ENCODE measurements at regions not wholly inside any gene's neighbourhood (a gene's known extent, or its start where the extent isn't known, plus 50 kb on each side); places are given as distances from the start of the nearest gene placed in this dataset.

DNA sequence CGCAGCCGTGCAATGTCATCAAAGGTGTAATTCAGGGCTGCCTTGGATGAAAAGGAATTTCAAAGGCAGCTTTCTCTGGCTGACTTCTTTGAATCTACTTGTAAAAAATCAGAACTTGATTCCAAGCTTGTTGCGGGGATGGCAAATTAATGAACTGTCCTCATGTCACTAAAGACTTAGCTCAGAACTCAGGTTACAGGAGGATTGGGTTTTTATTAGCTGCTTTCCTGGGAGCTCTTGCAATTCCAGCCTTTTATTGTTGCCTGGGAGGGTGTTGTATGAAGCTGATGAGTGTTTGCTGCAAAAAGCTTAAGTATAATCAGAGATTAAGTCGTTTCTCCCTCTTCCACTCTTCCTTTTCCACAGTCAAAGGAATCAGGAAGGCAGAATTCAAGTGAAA lies 113.0 kb upstream of the CDH4 start:
- H2AFZ ChIP-seq (ENCODE audit: low read length): no peak overlapping the region
- H3K4me1 ChIP-seq (ENCODE audit: insufficient read depth, low read length, poor library complexity, severe bottlenecking): no peaks in the 10 kb centered on the region
- H4K20me1 ChIP-seq (ENCODE audit: insufficient read depth, low read length): no peaks in the 10 kb centered on the region
- CTCF ChIA-PET (ENCODE audit: unreplicated experiment): no interaction called here
- intact Hi-C loops (cut with micrococcal nuclease; ENCODE audit: unreplicated experiment): no loop called here
- no peak overlapping the region for H3K27ac ChIP-seq (ENCODE audit: low read depth, low read length, poor library complexity, severe bottlenecking)
- no peaks in the 10 kb centered on the region for H3K9me3 ChIP-seq (ENCODE audit: low read length)
- no TSS peak for BruUV-seq (replicated peaks)
- TF ChIP-seq, protein P1, sequence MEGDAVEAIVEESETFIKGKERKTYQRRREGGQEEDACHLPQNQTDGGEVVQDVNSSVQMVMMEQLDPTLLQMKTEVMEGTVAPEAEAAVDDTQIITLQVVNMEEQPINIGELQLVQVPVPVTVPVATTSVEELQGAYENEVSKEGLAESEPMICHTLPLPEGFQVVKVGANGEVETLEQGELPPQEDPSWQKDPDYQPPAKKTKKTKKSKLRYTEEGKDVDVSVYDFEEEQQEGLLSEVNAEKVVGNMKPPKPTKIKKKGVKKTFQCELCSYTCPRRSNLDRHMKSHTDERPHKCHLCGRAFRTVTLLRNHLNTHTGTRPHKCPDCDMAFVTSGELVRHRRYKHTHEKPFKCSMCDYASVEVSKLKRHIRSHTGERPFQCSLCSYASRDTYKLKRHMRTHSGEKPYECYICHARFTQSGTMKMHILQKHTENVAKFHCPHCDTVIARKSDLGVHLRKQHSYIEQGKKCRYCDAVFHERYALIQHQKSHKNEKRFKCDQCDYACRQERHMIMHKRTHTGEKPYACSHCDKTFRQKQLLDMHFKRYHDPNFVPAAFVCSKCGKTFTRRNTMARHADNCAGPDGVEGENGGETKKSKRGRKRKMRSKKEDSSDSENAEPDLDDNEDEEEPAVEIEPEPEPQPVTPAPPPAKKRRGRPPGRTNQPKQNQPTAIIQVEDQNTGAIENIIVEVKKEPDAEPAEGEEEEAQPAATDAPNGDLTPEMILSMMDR (conservative IDR thresholded peaks at IDR 0.05; ENCODE audit: low read length): no peak
- TF ChIP-seq EZH2phosphoT487 (IDR thresholded peaks at IDR 0.05; ENCODE audit: borderline replicate concordance, low read depth, low read length): no peak
- no peak for DNase-seq (ENCODE audit: low spot score)
- H3K4me2 ChIP-seq (ENCODE audit: low read length): no peak overlapping the region
- no peaks in the 10 kb centered on the region for H3K36me3 ChIP-seq (ENCODE audit: insufficient read depth, low read length)
- POLR2A ChIA-PET: interaction anchor here (0.6 to 0.9 kb wide), 2 partner anchors 8 to 309 kb away, joined by 3 read pairs; no protein-coding TSS in a partner anchor
- H3K79me2 ChIP-seq (ENCODE audit: insufficient read depth, low read depth, low read length): no peaks in the 10 kb centered on the region
- no peak overlapping the region for H3K4me3 ChIP-seq (ENCODE audit: low read depth, low read length, poor library complexity, severe bottlenecking)
- no peaks in the 10 kb centered on the region for H3K9me2 ChIP-seq (ENCODE audit: insufficient read depth, low read length)

- no peaks in the 10 kb centered on the region for H3K9me3 ChIP-seq (ENCODE audit: low read length)
- no TSS peak for BruUV-seq (replicated peaks)
Observed at GRCh38 chr20:61140576-61140975, 111.5 kb upstream of the CDH4 start.

DNA sequence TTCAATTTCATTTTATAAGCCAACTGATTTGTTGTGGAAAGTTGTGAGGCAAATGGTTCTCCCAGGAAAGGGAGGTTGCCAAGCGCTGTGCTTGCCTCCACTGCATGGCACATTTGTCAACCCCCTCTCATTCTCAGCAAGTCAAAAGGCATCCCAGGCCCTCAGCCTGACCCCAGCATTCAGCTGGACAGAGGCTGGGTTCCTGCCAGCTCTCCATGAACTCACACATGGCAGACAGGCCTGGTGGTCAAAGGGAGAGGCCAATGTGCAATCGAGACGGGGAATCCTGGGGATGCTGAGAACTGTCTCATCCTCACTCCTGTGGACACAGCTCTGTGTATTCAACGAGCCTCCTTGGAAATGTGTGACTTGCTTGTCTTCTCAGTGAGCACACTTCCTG lies 106.0 kb upstream of the CDH4 start:
- DNase-seq (ENCODE audit: low spot score): no peak
- Histone ChIP-seq H3K79me2 (ENCODE audit: insufficient read depth, low read depth, low read length) (no peaks in the 10 kb centered on the region), H3K27ac (ENCODE audit: low read depth, low read length, poor library complexity, severe bottlenecking) (no peak overlapping the region), H3K4me3 (ENCODE audit: low read depth, low read length, poor library complexity, severe bottlenecking) (no peak overlapping the region), H3K4me2 (ENCODE audit: low read length) (no peak overlapping the region), H2AFZ (ENCODE audit: low read length) (no peak overlapping the region), H3K4me1 (ENCODE audit: insufficient read depth, low read length, poor library complexity, severe bottlenecking) (no peaks in the 10 kb centered on the region), H3K9me3 (ENCODE audit: low read length) (no peaks in the 10 kb centered on the region), H4K20me1 (ENCODE audit: insufficient read depth, low read length) (no peaks in the 10 kb centered on the region), H3K9me2 (ENCODE audit: insufficient read depth, low read length) (no peaks in the 10 kb centered on the region), H3K36me3 (ENCODE audit: insufficient read depth, low read length) (no peaks in the 10 kb centered on the region)
- TF ChIP-seq EZH2phosphoT487 (IDR thresholded peaks at IDR 0.05; ENCODE audit: borderline replicate concordance, low read depth, low read length): no peak
- TF ChIP-seq, protein P1 (conservative IDR thresholded peaks at IDR 0.05; ENCODE audit: low read length): no peak
- ChIA-PET POLR2A (interaction anchor here (0.6 kb wide), 1 partner anchor 521 kb away, joined by 7 read pairs; no protein-coding TSS in a partner anchor), CTCF (ENCODE audit: unreplicated experiment) (no interaction called here)
- BruUV-seq (replicated peaks): no TSS peak
- intact Hi-C loops (cut with micrococcal nuclease; ENCODE audit: unreplicated experiment): no loop called here

More at GRCh38 chr20:61140576-61140975, 111.5 kb upstream of the CDH4 start:
- ChIA-PET CTCF (ENCODE audit: unreplicated experiment) (no interaction called here), POLR2A (no interaction called here)
- Histone ChIP-seq H3K4me2 (ENCODE audit: low read length) (no peak overlapping the region), H3K9me2 (ENCODE audit: insufficient read depth, low read length) (no peaks in the 10 kb centered on the region), H2AFZ (ENCODE audit: low read length) (no peak overlapping the region), H3K79me2 (ENCODE audit: insufficient read depth, low read depth, low read length) (no peaks in the 10 kb centered on the region), H3K4me3 (ENCODE audit: low read depth, low read length, poor library complexity, severe bottlenecking) (no peak overlapping the region), H4K20me1 (ENCODE audit: insufficient read depth, low read length) (no peaks in the 10 kb centered on the region), H3K4me1 (ENCODE audit: insufficient read depth, low read length, poor library complexity, severe bottlenecking) (no peaks in the 10 kb centered on the region), H3K27ac (ENCODE audit: low read depth, low read length, poor library complexity, severe bottlenecking) (no peak overlapping the region), H3K36me3 (ENCODE audit: insufficient read depth, low read length) (no peaks in the 10 kb centered on the region)
- DNase-seq (ENCODE audit: low spot score): no peak
- TF ChIP-seq, protein P1 (conservative IDR thresholded peaks at IDR 0.05; ENCODE audit: low read length): no peak
- no peak for TF ChIP-seq EZH2phosphoT487 (IDR thresholded peaks at IDR 0.05; ENCODE audit: borderline replicate concordance, low read depth, low read length)
- intact Hi-C loops (cut with micrococcal nuclease; ENCODE audit: unreplicated experiment): no loop called here

Measured in OCI-LY7 (cell line).